ENCODE measurements at regions not wholly inside any gene's neighbourhood (a gene's known extent, or its start where the extent isn't known, plus 50 kb on each side); places are given as distances from the start of the nearest gene placed in this dataset.

- TF ChIP-seq CTCF (conservative IDR thresholded peaks at IDR 0.05) (no peak), EZH2 (IDR thresholded peaks at IDR 0.05; ENCODE audit: low read depth) (no peak)
Measured at GRCh38 chrX:132272826-132273225, 53.6 kb upstream of the RAP2C start.
